ENCODE measurements at regions not wholly inside any gene's neighbourhood (a gene's known extent, or its start where the extent isn't known, plus 50 kb on each side); places are given as distances from the start of the nearest gene placed in this dataset.

DNA sequence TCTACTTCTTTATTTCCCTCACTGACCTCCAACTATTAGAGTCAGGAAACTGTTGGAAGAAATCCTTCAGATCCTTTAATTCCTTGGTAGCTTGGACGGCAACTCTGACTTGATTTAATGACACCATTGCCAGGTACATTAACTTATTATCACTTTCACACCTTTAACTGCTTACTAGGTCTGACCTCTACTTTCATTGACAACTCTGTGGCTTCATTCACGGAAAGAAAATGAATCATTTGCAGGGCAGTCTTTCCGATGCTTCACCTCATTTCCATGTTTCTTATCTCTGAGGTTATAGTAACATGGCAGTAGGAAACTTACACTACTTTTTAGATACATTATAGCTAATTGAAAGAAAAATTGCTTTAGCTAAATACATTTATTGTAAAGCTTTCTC is 82.6 kb upstream of the PDGFD start:
- no peak for DNase-seq (ENCODE audit: low read depth)

DNA sequence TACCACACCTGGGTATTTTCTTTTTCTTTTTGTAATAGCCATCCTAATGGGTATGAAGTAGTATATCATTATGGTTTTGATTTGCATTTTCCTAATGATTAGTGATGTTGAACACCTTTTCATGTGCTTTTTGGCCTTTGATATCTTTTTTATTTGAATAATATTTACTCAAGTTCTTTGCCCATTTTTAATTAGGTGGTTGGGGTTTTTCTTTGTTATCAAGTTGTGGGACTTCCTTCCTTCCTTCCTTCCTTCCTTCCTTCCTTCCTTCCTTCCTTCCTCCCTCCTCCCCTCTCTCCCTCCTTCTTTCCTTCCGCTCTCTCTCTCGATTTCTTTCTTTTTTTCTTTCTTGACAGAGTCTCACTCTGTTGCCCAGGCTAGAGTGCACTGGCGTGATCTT is 75.0 kb upstream of the PDGFD start:
- no peak for DNase-seq (ENCODE audit: low read depth)

DNA sequence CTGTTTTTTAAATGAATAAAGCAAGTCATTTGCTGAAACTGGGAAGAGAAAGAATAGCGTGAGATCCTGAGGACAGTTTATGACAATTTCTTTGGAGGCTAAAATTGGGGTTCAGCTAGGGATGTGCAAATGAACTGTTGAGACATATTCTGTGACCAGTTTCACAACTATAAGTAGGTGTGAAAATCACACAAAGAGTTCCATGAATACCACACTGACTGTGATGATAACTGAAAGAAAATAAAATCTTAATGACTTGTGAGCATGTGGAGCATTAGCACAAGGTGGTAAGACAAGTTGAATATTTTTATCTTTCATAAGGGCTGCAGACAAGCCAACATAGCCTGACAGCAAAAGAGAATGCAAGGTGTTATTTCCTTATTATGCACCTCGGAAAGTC is 61.1 kb upstream of the PDGFD start:
- no peak for DNase-seq (ENCODE audit: low read depth)

DNA sequence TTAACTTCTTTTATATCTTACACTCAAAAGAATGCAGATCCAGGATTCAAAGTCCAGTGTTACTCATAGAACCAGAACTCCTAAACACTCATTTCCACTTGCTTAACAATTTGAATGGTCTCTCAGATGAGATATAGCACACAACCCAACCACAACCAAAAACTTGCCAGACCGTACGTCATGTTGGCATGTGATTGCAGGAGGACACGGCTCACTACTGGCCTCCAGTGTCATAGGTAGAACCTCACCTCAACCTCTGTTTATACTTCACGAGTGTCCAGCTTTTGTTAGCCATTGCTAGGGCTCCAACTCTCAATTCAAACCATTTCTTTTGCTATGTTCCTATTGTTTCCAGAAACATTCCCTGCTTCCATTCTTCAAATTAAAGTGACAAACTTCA is 58.5 kb upstream of the PDGFD start:
- DNase-seq (ENCODE audit: low read depth), result no peak

DNA sequence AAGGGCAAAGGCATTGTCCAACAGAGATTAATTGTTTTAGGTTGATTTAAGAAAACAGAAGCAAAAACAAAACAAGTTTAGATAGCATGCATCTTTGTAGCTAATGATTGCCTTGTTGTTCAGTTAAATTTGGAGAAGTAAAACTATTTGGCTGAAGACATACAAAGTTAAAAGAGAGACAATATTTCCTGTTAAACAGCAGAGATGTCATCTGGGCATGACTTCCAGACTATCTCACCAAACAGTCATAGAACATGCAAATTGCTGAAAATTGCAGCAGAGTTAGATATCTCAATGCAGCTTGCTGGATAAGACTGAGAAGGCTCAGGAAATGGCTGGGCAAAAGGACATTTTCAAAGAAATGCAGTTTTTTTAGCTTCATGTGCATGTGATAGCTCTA is 57.5 kb upstream of the PDGFD start:
- DNase-seq (ENCODE audit: low read depth), result no peak

DNA sequence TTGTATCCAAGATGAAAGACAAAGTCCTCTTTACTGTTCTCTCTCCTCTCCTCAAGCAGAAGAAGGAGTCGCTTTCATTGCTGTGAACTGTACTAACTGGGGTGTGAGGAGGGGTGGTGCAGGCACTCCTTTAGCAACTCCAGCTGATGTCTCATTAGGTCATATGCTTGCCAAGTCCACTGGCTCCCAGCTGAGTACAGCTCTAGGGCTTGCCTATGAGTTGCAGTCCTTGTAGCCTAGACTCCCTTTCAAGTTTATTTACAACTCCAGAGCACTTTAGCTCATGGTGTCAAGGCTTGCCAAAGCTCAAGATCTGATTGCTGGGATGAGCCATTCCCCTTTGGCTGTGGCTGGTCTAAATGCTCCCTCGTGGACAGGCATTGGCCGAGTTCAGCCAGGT is 55.1 kb upstream of the PDGFD start:
- DNase-seq (ENCODE audit: low read depth), result no peak

DNA sequence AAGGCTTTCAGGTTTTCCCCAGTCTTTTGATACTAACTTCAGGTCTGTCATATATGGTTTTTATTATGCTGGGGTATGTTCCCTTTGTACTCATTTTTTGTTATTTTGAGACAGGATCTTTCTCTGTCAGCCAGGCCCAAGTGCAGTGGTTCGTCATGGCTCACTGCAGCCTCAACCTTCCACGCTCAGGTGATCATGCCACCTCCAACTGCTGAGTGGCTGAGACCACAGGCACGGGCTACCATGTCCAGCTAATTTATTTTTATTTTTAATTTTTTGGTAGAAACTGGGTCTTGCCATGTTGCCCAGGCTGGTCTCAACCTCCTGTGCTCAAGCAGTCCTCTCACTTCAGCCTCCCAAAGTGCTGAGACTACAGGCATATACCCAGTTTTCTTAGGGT is 50.6 kb upstream of the PDGFD start:
- no peak for DNase-seq (ENCODE audit: low read depth)

Data from stimulated activated CD8-positive, alpha-beta memory T cell treated with anti-CD3 and anti-CD28 coated beads, Interleukin-12 subunit alpha, Interleukin-12 subunit beta, amount 100 ng/mL, for 4 hours (primary cell).